NCI-H146 (cell line): ENCODE measurements at regions not wholly inside any gene's neighbourhood (a gene's known extent, or its start where the extent isn't known, plus 50 kb on each side); places are given as distances from the start of the nearest gene placed in this dataset.
A peak's percentile ranks its signal among the peaks of the same experiment; 100 is the strongest.
"Not testable (repeated sequence)": the region's sequence is repeated elsewhere in the genome, so short reads cannot be mapped to it uniquely, and the experiment has no call there.

ENCODE experiments used
- DNase-seq: peaks from one replicate; lab custom pipeline; 2025; lab: John Stamatoyannopoulos, UW

- DNase-seq: no peak
Measured at GRCh38 chr6:79392094-79392493, 145.1 kb downstream of the LCA5 start.

DNA sequence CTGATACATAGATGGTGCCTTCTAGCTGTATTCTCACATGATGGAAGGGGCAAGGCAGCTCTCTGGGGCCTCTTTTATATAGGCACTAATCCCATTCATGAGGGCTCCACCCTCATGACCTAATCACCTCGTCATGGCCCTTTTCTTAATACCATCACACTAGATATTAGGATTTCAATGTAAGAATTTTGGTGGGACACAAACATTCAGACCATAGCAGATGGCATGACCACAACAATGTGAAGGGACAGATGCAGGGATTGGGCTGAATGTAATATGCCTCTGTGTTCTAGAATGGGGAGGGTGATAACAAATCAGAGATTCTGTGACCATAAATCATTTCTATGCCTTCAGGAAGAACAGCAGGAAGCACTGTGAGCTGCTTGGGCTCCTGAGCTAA is 145.8 kb downstream of the LCA5 start:
- DNase-seq: no peak

GRCh38 chr6:79385893-79386292 is 151.3 kb downstream of the LCA5 start:
- DNase-seq: no peak

DNA sequence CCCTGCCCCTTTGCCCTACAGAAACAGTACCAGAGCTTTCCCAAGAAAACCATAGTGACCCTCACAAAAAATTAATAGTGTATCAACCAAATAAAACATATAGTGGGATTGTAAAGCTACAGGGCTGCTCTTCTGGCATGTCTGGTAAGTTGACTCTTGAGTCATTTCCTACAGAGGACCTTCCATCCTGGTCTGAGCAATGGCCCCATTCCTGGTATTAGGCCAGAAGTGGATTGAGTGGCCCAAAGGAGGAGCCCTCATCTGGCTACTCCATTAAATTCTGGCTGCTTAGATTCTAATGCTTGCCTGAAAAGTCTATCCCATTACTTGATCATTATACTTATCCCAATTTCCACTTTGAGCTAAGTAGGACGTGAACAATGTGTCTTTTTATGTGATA is 150.9 kb upstream of the HMGN3 start:
- DNase-seq: no peak

- peak; percentile 97 for DNase-seq
Measured at GRCh38 chr6:79384845-79385244, 150.4 kb upstream of the HMGN3 start.

- no peak for DNase-seq
Measured at GRCh38 chr6:79378957-79379356, 144.5 kb upstream of the HMGN3 start.

DNA sequence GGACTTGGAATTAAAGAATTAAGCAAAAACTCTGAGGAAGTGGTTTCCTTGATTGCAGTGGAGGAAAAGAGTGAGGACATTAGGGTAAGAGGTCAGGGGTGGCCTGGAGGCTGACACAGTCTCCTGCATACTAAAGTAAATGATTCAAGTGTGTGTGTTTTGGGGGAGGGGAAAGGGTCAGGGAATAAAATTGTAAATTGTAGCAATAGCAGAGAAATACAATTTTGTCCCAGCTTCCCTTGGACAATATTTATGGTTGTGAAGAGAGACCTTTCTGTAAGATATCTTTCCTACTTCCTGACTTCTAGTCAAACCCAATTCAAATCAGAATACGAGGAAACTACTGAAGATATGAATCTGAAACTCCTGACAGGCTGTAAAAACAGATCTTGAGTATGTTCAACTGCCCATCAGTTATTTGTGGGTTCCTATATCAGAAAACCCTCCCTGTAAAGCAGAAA is 143.4 kb upstream of the HMGN3 start:
- no peak for DNase-seq

GRCh38 chr6:79377047-79377446 is 142.6 kb upstream of the HMGN3 start:
- DNase-seq: no peak

- no peak for DNase-seq
Measured at GRCh38 chr6:79375635-79376337, 141.3 kb upstream of the HMGN3 start.

DNA sequence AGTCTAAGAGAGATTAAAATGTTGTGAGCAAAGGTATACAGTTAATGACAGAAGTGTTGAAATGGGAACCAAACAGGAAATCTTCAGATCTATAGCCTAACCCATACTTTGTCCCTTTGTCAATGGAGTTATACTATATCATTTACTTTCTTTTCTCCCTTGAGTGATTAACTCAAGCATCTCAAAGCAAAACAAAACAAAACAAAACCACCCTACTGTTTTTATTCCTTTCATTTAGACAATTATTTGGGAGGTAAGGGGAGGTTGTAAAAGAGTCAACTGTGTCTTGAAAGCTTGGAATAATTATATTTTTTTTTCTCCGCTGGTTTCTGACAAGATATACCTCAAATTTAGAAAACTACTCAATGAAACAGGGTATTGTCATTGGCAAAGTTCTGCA is 139.8 kb upstream of the HMGN3 start:
- no peak for DNase-seq

DNA sequence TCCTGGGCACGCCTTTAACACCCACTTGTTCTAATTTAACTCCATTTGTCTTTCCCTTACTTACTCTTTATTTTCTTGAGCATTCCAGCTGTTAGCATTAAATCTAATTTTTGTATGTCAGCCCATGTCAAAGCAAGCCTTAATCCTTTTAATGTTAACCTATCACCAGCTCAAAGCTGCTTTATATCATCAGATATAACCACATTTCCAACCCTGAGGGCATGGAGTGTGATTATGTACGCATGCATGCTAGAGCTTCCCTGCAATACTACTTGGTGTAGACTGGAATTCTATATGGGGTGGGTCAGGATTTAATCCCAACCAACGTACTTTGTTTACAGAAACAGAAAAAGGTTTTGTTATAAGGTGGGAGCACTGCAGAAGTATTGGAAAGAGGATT is 139.4 kb upstream of the HMGN3 start:
- DNase-seq: peak; percentile 28

GRCh38 chr6:79373246-79373645 is 138.8 kb upstream of the HMGN3 start:
- peak; percentile 74 for DNase-seq

DNA sequence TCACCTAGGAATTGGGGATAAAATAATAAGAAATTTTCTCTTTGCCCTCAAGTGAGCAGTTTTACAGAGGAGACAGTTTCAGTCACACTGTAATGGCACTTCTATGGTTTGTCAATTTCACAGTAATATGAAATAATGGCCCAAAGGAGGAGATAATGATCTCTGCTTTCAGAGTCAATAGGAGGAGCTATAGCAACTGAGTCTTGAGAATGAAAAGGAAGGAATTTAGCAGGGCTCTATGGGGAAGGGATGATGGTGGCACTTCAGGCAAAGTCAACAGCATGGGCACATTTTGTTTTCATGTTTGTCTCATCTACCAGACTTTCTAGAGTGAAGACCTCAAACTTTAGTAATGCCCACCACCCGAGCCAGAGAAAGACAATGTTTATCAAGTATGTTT is 138.3 kb upstream of the HMGN3 start:
- no peak for DNase-seq

DNA sequence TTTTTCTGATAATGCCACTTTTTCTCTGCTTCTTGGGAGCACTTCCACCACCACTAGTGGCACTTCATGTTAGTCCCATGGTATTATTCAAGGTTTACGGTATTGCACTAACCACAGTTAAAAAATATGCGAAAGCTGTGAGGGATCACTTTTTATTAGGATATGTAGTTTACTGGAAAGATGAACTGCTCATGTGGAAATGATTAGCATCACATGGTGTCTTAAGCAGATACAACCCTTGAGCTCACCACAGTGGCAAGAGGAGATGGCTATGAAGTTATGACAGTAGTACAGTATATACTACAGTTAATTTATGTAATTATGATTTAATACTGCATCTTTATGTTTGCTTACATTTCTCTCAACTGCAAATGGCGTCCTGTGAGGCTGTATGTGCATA is 134.5 kb upstream of the HMGN3 start:
- no peak for DNase-seq

DNA sequence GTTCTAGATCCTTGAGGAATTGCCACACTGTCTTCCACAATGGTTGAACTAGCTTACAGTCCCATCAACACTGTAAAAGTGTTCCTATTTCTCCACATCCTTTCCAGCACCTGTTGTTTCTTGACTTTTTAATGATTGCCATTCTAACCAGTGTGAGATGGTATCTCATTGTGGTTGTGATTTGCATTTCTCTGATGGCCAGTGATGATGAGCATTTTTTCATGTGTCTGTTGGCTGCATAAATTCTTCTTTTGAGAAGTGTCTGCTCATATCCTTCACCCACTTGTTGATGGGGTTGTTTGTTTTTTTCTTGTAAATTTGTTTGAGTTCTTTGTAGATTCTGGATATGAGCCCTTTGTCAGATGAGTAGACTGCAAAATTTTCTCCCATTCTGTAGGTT is 129.0 kb upstream of the HMGN3 start:
- not testable (repeated sequence) for DNase-seq

- not testable (repeated sequence) for DNase-seq
Measured at GRCh38 chr6:79361074-79361473, 126.6 kb upstream of the HMGN3 start.

- DNase-seq: no peak
Measured at GRCh38 chr6:79353226-79353625, 118.7 kb upstream of the HMGN3 start.

- DNase-seq: no peak
Measured at GRCh38 chr6:79338493-79338892, 104.0 kb upstream of the HMGN3 start.

- DNase-seq: no peak
Measured at GRCh38 chr6:79335133-79335674, 100.7 kb upstream of the HMGN3 start.

- no peak for DNase-seq
Measured at GRCh38 chr6:79334674-79335073, 100.2 kb upstream of the HMGN3 start.

DNA sequence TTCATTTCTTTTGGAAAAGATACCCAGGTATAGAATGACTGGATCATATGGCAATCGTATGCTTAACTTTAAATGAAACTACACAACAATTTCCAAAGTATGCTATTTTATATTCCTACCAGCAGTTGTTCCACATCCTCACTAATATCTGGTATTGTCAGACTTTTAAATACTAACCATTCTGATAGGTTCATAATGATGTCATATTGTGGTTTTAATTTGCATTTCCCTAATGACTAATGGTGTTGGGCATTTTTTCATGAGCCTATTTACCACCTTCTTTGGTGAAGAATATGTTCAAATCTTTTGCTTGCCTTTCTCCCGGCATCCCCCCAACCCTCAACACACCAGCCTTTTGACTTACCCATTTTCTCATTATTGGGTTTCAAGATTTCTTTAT is 96.2 kb upstream of the HMGN3 start:
- no peak for DNase-seq

- no peak for DNase-seq
Measured at GRCh38 chr6:79313254-79313653, 78.8 kb upstream of the HMGN3 start.

- DNase-seq: no peak
Measured at GRCh38 chr6:79307321-79308036, 73.0 kb upstream of the HMGN3 start.
